ENCODE measurements at regions not wholly inside any gene's neighbourhood (a gene's known extent, or its start where the extent isn't known, plus 50 kb on each side); places are given as distances from the start of the nearest gene placed in this dataset.

DNA sequence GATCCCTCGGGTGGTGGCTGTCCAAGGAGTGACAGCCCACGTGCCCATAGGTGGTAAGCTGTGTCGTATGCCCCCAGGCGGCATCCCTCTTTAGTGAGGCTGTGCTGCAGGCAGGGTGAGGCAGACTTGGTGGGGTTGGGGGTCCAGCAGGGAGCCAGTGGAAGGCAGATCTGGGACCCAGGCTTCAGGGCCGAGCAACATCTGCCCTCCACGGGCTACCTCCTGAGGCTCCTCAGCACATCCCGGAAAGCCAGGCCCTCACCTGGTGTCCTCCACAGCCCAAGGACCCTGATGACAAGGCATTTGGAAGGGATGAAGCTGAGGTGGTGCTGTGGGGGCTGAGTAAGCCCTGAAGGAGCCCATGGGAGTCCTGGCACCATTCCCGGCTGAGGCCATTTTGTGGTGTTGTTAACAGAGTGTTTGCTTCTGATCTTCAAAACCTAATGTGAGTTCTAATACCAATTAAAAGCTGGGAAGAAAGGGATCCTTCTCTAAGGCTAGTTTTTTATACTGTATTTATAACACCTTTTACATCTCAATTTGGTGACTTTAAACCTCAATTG lies 295.8 kb upstream of the IRX2 start:
- H3K4me2 ChIP-seq (ENCODE audit: insufficient read depth in 1 of 2, low read depth in 2 of 2, low read length in 2 of 2): no peak overlapping the region
- H3K27me3 ChIP-seq (replicated peaks in 1 of 4; ENCODE audit: control insufficient read depth in 3 of 4, extremely low read depth in 1 of 4, insufficient read depth in 3 of 4, low read length in 3 of 4): no peaks in the 10 kb centered on the region
- H2BK15ac ChIP-seq (ENCODE audit: low read length): no peak overlapping the region
- no peak overlapping the region for H2BK20ac ChIP-seq (ENCODE audit: low read length)
- H3K23ac ChIP-seq (ENCODE audit: insufficient read length): no peak overlapping the region
- no peak overlapping the region for H3K4me3 ChIP-seq (ENCODE audit: extremely low read depth in 1 of 4, insufficient read depth in 2 of 4, low read depth in 3 of 4, low read length in 4 of 4)
- no peak overlapping the region for H3K4ac ChIP-seq (replicated peaks; ENCODE audit: insufficient read length, low read depth, low read length)
- no peak overlapping the region for H3K14ac ChIP-seq (ENCODE audit: insufficient read length)
- H3K79me2 ChIP-seq (ENCODE audit: control insufficient read depth in 1 of 2, insufficient read depth in 2 of 2, low read length in 2 of 2): no peaks in the 10 kb centered on the region
- H3K18ac ChIP-seq (ENCODE audit: extremely low read depth, low read length): no peak overlapping the region
- H3K23me2 ChIP-seq (ENCODE audit: low read depth, low read length): no peaks in the 10 kb centered on the region
- ChIA-PET POLR2A (ENCODE audit: partially characterized antibody) (no interaction called here), CTCF (ENCODE audit: partially characterized antibody) (interaction anchor here (1.0 to 1.4 kb wide), 2 partner anchors 52 to 558 kb away, joined by 3 read pairs; no protein-coding TSS in a partner anchor)
- H3K27ac ChIP-seq (ENCODE audit: low read depth, low read length): no peak overlapping the region
- H4K91ac ChIP-seq (replicated peaks; ENCODE audit: insufficient read length, low read length): no peak overlapping the region
- H3K4me1 ChIP-seq (replicated peaks in 1 of 4; ENCODE audit: control insufficient read depth in 3 of 4, insufficient read depth in 4 of 4, low read length in 3 of 4): no peaks in the 10 kb centered on the region
- H2BK120ac ChIP-seq (replicated peaks; ENCODE audit: low read depth, low read length): no peak overlapping the region
- FAIRE-seq (no peak), DNase-seq (ENCODE audit: low read depth in 1 of 2, low spot score in 2 of 2) (no peak)
- H3K9me3 ChIP-seq (ENCODE audit: insufficient read depth in 2 of 2, low read depth in 1 of 2, low read length in 1 of 2): no peaks in the 10 kb centered on the region
- 93% methylated on average over 8 of the region's 8 CpGs; no CpG with 5 or more reads in 1 of the 2 experiments for WGBS, 2 experiments (ENCODE audit: extremely low coverage in 1 of 2, insufficient coverage in 1 of 2, insufficient read length in 1 of 2, insufficient replicate concordance in 2 of 2, low coverage in 1 of 2, low lambda C conversion rate in 2 of 2, missing lambda C conversion rate in 1 of 2)
- H3K79me1 ChIP-seq (ENCODE audit: low read depth, low read length): no peaks in the 10 kb centered on the region
- H3K36me3 ChIP-seq (ENCODE audit: control insufficient read depth in 2 of 4, insufficient read depth in 4 of 4, low read length in 3 of 4): no peaks in the 10 kb centered on the region
- H4K5ac ChIP-seq (ENCODE audit: insufficient read length, low read depth, low read length): no peak overlapping the region
- H2BK12ac ChIP-seq (ENCODE audit: low read depth, low read length): no peak overlapping the region
- no peak overlapping the region for H2AFZ ChIP-seq (ENCODE audit: low read length)
- no peak overlapping the region for H3K9ac ChIP-seq (replicated peaks in 1 of 4; ENCODE audit: extremely low read depth in 1 of 4, low read depth in 3 of 4, low read length in 3 of 4)
- H4K20me1 ChIP-seq (replicated peaks in 1 of 2; ENCODE audit: control insufficient read depth in 1 of 2, insufficient read depth in 2 of 2, low read length in 2 of 2): no peaks in the 10 kb centered on the region
- no peak overlapping the region for H2AK5ac ChIP-seq (ENCODE audit: low read depth, low read length)
- no peak overlapping the region for H2BK5ac ChIP-seq (ENCODE audit: low read depth, low read length)
- TF ChIP-seq EGR1 (IDR thresholded peaks at IDR 0.05; ENCODE audit: borderline replicate concordance, low read depth, low read length) (no peak), CBX5 (IDR thresholded peaks at IDR 0.05; ENCODE audit: low read depth, low read length) (no peak), TAF1 (IDR thresholded peaks at IDR 0.05; ENCODE audit: low read depth, low read length) (no peak), YY1 (IDR thresholded peaks at IDR 0.05; ENCODE audit: low read depth, low read length) (no peak)
- TF ChIP-seq, protein P1, sequence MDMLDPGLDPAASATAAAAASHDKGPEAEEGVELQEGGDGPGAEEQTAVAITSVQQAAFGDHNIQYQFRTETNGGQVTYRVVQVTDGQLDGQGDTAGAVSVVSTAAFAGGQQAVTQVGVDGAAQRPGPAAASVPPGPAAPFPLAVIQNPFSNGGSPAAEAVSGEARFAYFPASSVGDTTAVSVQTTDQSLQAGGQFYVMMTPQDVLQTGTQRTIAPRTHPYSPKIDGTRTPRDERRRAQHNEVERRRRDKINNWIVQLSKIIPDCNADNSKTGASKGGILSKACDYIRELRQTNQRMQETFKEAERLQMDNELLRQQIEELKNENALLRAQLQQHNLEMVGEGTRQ (IDR thresholded peaks at IDR 0.05; ENCODE audit: low read length): no peak
- no peak overlapping the region for H3K56ac ChIP-seq (replicated peaks; ENCODE audit: insufficient read length, low read depth, low read length)
- H4K8ac ChIP-seq (ENCODE audit: extremely low read depth, insufficient read depth, low read length): 0 out of 2 replicates have a peak overlapping the region, but pooled peaks have one; percentile 60
